NCI-H2227 (cell line): ENCODE measurements at regions not wholly inside any gene's neighbourhood (a gene's known extent, or its start where the extent isn't known, plus 50 kb on each side); places are given as distances from the start of the nearest gene placed in this dataset.

Experiments used
- DNase-seq: peaks from one replicate; lab custom pipeline; 2025; ENCODE audit not compliant: unreplicated experiment; lab: John Stamatoyannopoulos, UW

- no peak for DNase-seq
Observed at GRCh38 chr1:60483509-60483908, 409.9 kb upstream of the C1orf87 start.

GRCh38 chr1:60470246-60470645 lies 396.7 kb upstream of the C1orf87 start:
- DNase-seq: no peak

- DNase-seq: no peak
Observed at GRCh38 chr1:60463786-60464185, 390.2 kb upstream of the C1orf87 start.

GRCh38 chr1:60463146-60463545 lies 389.6 kb upstream of the C1orf87 start:
- no peak for DNase-seq

- DNase-seq: no peak
Observed at GRCh38 chr1:60461925-60462595, 388.5 kb upstream of the C1orf87 start.

GRCh38 chr1:60458111-60458510 lies 384.5 kb upstream of the C1orf87 start:
- DNase-seq: no peak

GRCh38 chr1:60449876-60450275 lies 376.3 kb upstream of the C1orf87 start:
- no peak for DNase-seq

- no peak for DNase-seq
Observed at GRCh38 chr1:60448850-60449249, 375.3 kb upstream of the C1orf87 start.

GRCh38 chr1:60444680-60445079 lies 371.1 kb upstream of the C1orf87 start:
- no peak for DNase-seq

- DNase-seq: no peak
Observed at GRCh38 chr1:60436186-60436585, 362.6 kb upstream of the C1orf87 start.

GRCh38 chr1:60431593-60431992 lies 358.0 kb upstream of the C1orf87 start:
- DNase-seq: no peak

- no peak for DNase-seq
Observed at GRCh38 chr1:60430375-60430774, 356.8 kb upstream of the C1orf87 start.

- DNase-seq: no peak
Observed at GRCh38 chr1:60428127-60428526, 354.6 kb upstream of the C1orf87 start.

GRCh38 chr1:60427701-60428100 lies 354.1 kb upstream of the C1orf87 start:
- no peak for DNase-seq

GRCh38 chr1:60427194-60427593 lies 353.6 kb upstream of the C1orf87 start:
- DNase-seq: no peak

- DNase-seq: no peak
Observed at GRCh38 chr1:60425528-60425927, 352.0 kb upstream of the C1orf87 start.

GRCh38 chr1:60423146-60423780 lies 349.7 kb upstream of the C1orf87 start:
- DNase-seq: no peak

GRCh38 chr1:60421965-60422364 lies 348.4 kb upstream of the C1orf87 start:
- DNase-seq: no peak

GRCh38 chr1:60419023-60419422 lies 345.5 kb upstream of the C1orf87 start:
- DNase-seq: no peak

GRCh38 chr1:60415696-60416095 lies 342.1 kb upstream of the C1orf87 start:
- DNase-seq: no peak

GRCh38 chr1:60413091-60413490 lies 339.5 kb upstream of the C1orf87 start:
- DNase-seq: no peak

GRCh38 chr1:60411591-60411990 lies 338.0 kb upstream of the C1orf87 start:
- no peak for DNase-seq

GRCh38 chr1:60402816-60403215 lies 329.2 kb upstream of the C1orf87 start:
- DNase-seq: no peak
